ENCODE measurements at regions not wholly inside any gene's neighbourhood (a gene's known extent, or its start where the extent isn't known, plus 50 kb on each side); places are given as distances from the start of the nearest gene placed in this dataset.

DNA sequence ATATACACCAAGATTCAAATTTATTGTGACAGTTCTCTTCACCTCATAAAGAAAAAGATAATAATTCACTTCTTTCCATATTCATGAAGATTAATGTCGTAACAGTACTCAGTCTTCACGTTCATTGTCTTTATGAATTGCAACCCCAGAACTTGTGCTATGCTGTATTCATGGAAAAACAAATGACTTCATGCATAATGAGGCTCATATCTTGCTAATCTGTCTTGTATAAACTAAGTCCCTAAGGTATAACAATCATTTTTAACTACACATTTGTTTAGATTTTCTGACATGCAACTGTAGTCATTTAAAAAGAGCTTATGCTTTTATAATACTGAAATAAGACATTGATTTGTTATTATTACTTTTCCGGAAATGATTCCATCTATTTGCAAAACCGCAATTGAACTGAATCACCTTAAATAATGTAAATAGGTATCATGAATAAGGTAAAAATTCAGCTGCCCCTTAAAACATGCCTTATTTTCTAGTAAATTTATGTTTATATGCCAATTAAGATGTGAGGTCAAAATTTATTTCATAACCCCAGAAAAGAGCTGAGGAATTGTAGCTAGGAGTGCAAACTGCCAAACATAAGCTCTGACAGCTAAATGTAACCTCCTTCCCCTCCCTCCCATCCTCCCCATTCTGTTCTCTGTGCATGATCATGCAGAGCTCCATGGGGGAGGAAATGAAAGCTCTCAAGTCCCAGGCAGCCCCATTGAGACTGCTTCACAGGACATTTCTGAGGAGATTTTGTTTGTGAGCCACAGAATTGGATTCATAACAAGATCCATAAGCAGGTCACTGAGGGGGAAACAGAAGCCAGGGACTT, 301.6 kb downstream of the ATP23 start:
- Histone ChIP-seq H3K27ac (ENCODE audit: insufficient read depth, low read length, poor library complexity, severe bottlenecking) (no peak overlapping the region), H3K4me1 (ENCODE audit: control insufficient read depth, insufficient read depth, low read length, poor library complexity, severe bottlenecking) (no peaks in the 10 kb centered on the region), H3K9me3 (ENCODE audit: control insufficient read depth in 2 of 2, low read length in 2 of 2) (no peaks in the 10 kb centered on the region), H3K4me3 (ENCODE audit: low read depth, low read length) (no peak overlapping the region), H3K36me3 (ENCODE audit: control insufficient read depth, insufficient read depth, low read length) (no peaks in the 10 kb centered on the region), H3K27me3 (ENCODE audit: control insufficient read depth, insufficient read depth, low read length) (no peaks in the 10 kb centered on the region)
- no peaks in the 10 kb centered on the region for H3K27me3 Mint-ChIP-seq
- peaks cover 0 to 6% (median 0%) of the 10 kb centered on the region in 7 donors for H3K9me3 Mint-ChIP-seq
- DNase-seq (no peak), ATAC-seq (ENCODE audit: low read depth in 2 of 2) (no peak)
- H3K4me1 Mint-ChIP-seq: no peaks in the 10 kb centered on the region
- H3K36me3 Mint-ChIP-seq: no peaks in the 10 kb centered on the region
- no peak overlapping the region for H3K27ac Mint-ChIP-seq
- H3K4me3 Mint-ChIP-seq: no peak overlapping the region

DNA sequence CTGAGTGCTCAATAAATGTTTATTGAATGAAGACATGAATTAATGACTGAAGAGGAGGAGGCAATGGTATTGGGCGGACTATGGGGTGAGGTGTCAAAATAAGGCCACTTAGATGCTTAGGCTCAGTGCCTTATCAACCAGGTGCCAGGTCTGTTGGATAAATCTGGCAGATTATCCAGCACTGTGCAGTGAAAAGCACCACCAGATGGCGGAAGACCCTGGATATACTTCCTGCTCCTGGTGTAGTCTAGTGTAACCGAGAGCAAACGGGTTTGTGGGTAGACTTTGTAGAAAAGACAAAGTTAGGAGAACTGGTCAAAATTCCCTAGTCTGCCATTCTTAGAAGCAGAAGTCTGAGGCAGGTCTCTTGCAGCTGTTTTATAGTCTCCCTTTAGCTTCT, 306.3 kb downstream of the ATP23 start:
- no peak overlapping the region for H3K27ac Mint-ChIP-seq
- H3K36me3 Mint-ChIP-seq: no peaks in the 10 kb centered on the region
- Histone ChIP-seq H3K9me3 (ENCODE audit: control insufficient read depth in 2 of 2, low read length in 2 of 2) (no peaks in the 10 kb centered on the region), H3K4me3 (ENCODE audit: low read depth, low read length) (no peak overlapping the region), H3K36me3 (ENCODE audit: control insufficient read depth, insufficient read depth, low read length) (no peaks in the 10 kb centered on the region), H3K27me3 (ENCODE audit: control insufficient read depth, insufficient read depth, low read length) (no peaks in the 10 kb centered on the region), H3K4me1 (ENCODE audit: control insufficient read depth, insufficient read depth, low read length, poor library complexity, severe bottlenecking) (no peaks in the 10 kb centered on the region), H3K27ac (ENCODE audit: insufficient read depth, low read length, poor library complexity, severe bottlenecking) (no peak overlapping the region)
- no peak overlapping the region for H3K4me3 Mint-ChIP-seq
- ATAC-seq (ENCODE audit: low read depth in 2 of 2): no peak
- peaks cover 0 to 1% (median 0%) of the 10 kb centered on the region in 7 donors for H3K9me3 Mint-ChIP-seq
- no peaks in the 10 kb centered on the region for H3K27me3 Mint-ChIP-seq
- no peak for DNase-seq
- no peaks in the 10 kb centered on the region for H3K4me1 Mint-ChIP-seq

DNA sequence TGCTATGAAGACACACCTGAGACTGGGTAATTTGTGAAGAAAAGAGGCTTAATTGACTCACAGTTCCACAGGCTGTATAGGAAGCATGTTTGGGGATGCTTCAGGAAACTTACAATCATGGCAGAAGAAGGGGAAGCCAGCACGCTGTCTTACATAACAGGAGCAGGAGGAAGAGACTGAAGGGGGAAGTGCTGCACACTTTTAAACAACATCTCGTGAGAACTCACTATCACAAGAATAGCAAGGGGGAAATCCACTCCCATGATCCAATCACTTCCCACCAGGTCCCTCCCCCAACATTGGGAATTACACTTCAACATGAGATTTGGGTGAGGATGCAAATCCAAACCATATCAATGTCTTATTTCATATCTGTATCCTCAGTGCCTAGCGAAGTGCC, 307.2 kb downstream of the ATP23 start:
- no peaks in the 10 kb centered on the region for H3K36me3 Mint-ChIP-seq
- no peak overlapping the region for H3K4me3 Mint-ChIP-seq
- H3K9me3 ChIP-seq (ENCODE audit: control insufficient read depth in 2 of 2, low read length in 2 of 2): no peaks in the 10 kb centered on the region

DNA sequence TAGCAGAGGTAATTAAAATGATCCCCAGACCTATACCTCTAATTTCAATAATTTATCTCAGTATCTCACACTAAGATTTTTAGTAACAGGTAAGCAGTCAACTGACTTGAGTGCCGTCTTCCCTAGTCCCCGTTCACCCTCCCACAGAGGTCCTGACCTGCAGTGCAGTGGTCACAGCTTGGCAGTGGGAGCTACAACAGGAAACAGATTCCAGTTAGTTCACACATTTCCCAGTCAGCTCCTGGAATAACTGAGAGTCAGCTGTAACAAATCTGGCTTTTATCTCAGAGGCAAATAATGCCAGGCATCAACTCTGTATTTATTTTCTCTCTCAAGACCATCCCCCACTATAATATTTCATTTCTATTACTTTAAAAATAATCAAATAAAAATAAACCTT, 308.2 kb downstream of the ATP23 start:
- ATAC-seq (ENCODE audit: low read depth in 2 of 2): no peak

More for the DNA sequence above, 307.2 kb downstream of the ATP23 start:
- DNase-seq (no peak), ATAC-seq (ENCODE audit: low read depth in 2 of 2) (no peak)
- Histone ChIP-seq H3K4me1 (ENCODE audit: control insufficient read depth, insufficient read depth, low read length, poor library complexity, severe bottlenecking) (no peaks in the 10 kb centered on the region), H3K27ac (ENCODE audit: insufficient read depth, low read length, poor library complexity, severe bottlenecking) (no peak overlapping the region), H3K36me3 (ENCODE audit: control insufficient read depth, insufficient read depth, low read length) (no peaks in the 10 kb centered on the region), H3K27me3 (ENCODE audit: control insufficient read depth, insufficient read depth, low read length) (no peaks in the 10 kb centered on the region), H3K4me3 (ENCODE audit: low read depth, low read length) (no peak overlapping the region)
- Mint-ChIP-seq H3K27me3 (no peaks in the 10 kb centered on the region), H3K4me1 (no peaks in the 10 kb centered on the region), H3K27ac (no peak overlapping the region), H3K9me3 (peaks cover 0 to 2% (median 0%) of the 10 kb centered on the region in 7 donors)

DNA sequence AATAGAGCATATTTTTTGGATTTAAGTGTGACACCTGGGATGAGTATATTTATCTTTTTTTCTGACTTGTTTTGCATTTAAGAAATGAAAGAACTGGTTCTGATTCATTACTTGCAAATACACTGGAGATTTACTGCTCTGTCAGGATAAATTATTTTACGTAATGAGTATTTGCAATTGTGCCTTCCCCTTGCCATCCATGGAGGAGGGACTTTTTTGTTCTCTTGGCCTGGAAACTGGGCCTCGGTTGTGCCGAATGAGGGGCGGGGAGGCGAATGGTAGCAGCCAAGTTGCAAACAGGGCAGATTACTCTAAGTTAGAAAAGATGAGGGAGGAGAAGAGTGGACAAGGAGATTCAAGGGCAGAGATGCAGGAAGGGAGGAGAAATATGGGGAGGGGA, 308.7 kb downstream of the ATP23 start:
- H3K9me3 Mint-ChIP-seq: peaks cover 0 to 2% (median 0%) of the 10 kb centered on the region in 7 donors
- DNase-seq: no peak
- Histone ChIP-seq H3K9me3 (ENCODE audit: control insufficient read depth in 2 of 2, low read length in 2 of 2) (no peaks in the 10 kb centered on the region), H3K4me3 (ENCODE audit: low read depth, low read length) (no peak overlapping the region), H3K4me1 (ENCODE audit: control insufficient read depth, insufficient read depth, low read length, poor library complexity, severe bottlenecking) (no peaks in the 10 kb centered on the region), H3K27ac (ENCODE audit: insufficient read depth, low read length, poor library complexity, severe bottlenecking) (no peak overlapping the region), H3K27me3 (ENCODE audit: control insufficient read depth, insufficient read depth, low read length) (no peaks in the 10 kb centered on the region), H3K36me3 (ENCODE audit: control insufficient read depth, insufficient read depth, low read length) (no peaks in the 10 kb centered on the region)
- H3K27me3 Mint-ChIP-seq: no peaks in the 10 kb centered on the region
- no peak for ATAC-seq (ENCODE audit: low read depth in 2 of 2)
- no peak overlapping the region for H3K27ac Mint-ChIP-seq
- H3K4me1 Mint-ChIP-seq: no peaks in the 10 kb centered on the region
- H3K36me3 Mint-ChIP-seq: no peaks in the 10 kb centered on the region
- H3K4me3 Mint-ChIP-seq: no peak overlapping the region

More for the DNA sequence above, 308.2 kb downstream of the ATP23 start:
- no peak overlapping the region for H3K27ac ChIP-seq (ENCODE audit: insufficient read depth, low read length, poor library complexity, severe bottlenecking)
- Mint-ChIP-seq H3K4me1 (no peaks in the 10 kb centered on the region), H3K4me3 (no peak overlapping the region), H3K27ac (no peak overlapping the region), H3K27me3 (no peaks in the 10 kb centered on the region), H3K9me3 (peaks cover 0 to 2% (median 0%) of the 10 kb centered on the region in 7 donors), H3K36me3 (no peaks in the 10 kb centered on the region)
- H3K36me3 ChIP-seq (ENCODE audit: control insufficient read depth, insufficient read depth, low read length): no peaks in the 10 kb centered on the region
- no peak for DNase-seq
- H3K27me3 ChIP-seq (ENCODE audit: control insufficient read depth, insufficient read depth, low read length): no peaks in the 10 kb centered on the region
- no peaks in the 10 kb centered on the region for H3K4me1 ChIP-seq (ENCODE audit: control insufficient read depth, insufficient read depth, low read length, poor library complexity, severe bottlenecking)
- H3K4me3 ChIP-seq (ENCODE audit: low read depth, low read length): no peak overlapping the region
- H3K9me3 ChIP-seq (ENCODE audit: control insufficient read depth in 2 of 2, low read length in 2 of 2): no peaks in the 10 kb centered on the region

DNA sequence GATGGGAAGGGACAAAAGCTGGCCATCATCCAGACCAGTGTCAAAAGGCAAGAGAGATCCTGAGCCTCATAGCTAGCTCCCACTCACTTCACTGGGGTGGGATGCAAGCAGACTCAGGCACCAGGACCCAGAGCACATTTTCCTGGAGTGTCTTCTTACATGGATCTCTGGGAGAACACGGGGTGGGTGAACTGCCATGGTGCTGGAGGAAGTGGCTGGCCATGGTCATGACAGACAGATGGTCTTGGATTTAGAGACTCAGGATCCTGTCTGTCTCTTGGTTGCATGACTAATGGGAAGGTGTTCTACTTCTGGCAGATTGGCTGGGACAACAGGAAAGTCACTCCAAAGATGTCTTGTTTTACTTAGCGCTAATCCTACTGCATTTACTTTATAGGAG, 311.5 kb downstream of the ATP23 start:
- Mint-ChIP-seq H3K9me3 (peaks cover 0 to 3% (median 0%) of the 10 kb centered on the region in 7 donors), H3K27ac (no peak overlapping the region), H3K36me3 (no peaks in the 10 kb centered on the region), H3K4me3 (no peak overlapping the region), H3K4me1 (no peaks in the 10 kb centered on the region), H3K27me3 (no peaks in the 10 kb centered on the region)
- no peak overlapping the region for H3K4me3 ChIP-seq (ENCODE audit: low read depth, low read length)
- no peaks in the 10 kb centered on the region for H3K4me1 ChIP-seq (ENCODE audit: control insufficient read depth, insufficient read depth, low read length, poor library complexity, severe bottlenecking)
- no peaks in the 10 kb centered on the region for H3K36me3 ChIP-seq (ENCODE audit: control insufficient read depth, insufficient read depth, low read length)
- H3K9me3 ChIP-seq (ENCODE audit: control insufficient read depth in 2 of 2, low read length in 2 of 2): no peaks in the 10 kb centered on the region
- ATAC-seq (ENCODE audit: low read depth in 2 of 2) (no peak), DNase-seq (no peak)
- H3K27ac ChIP-seq (ENCODE audit: insufficient read depth, low read length, poor library complexity, severe bottlenecking): no peak overlapping the region
- no peaks in the 10 kb centered on the region for H3K27me3 ChIP-seq (ENCODE audit: control insufficient read depth, insufficient read depth, low read length)

DNA sequence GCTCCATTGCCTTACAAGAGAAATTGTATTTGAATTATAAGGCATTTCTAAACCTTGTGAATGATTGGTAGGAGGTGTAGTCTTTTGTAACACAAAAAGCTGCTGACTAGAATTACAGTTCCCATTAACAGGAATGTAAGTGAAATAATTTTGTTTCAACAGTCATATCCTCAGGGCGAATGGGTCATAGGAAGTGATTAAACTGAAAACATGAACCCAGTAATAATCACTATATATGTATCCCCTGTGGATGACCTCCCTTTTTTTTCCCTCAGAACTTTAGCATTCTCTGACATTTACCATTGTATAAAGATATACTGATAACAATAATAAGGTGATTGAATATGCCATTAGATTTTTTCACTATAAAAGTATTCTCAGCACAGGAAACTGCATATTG, 312.3 kb downstream of the ATP23 start:
- H3K4me1 Mint-ChIP-seq: no peaks in the 10 kb centered on the region

DNA sequence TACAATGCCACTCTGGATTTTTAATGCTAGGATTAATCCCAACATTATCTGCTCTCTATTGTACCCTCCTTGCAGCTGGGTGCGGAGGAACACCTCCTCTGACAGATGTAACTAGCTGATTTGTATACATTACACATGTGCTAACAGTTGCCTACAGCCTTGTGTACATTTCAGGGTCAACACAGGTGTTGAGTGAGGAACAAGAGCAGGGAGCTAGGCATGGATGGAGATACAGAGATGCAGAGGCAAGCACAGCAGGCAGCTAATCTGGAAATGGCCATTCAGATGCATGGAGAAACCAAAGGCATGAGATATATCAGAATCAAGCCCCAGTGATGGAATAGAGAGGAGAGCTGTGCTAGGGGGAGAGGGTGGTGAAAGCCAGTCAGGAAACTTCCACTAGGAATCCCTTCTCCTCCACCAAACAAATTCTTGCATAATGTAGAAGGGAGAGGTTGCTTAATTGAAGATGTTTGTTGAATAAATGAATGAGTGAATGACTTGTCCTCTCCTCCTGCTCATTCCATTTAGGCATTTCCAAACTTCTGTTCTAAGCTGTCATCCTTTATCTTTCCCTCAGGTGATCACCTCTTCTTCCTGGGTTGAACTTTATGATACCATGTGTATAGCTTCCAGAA, 313.2 kb downstream of the ATP23 start:
- H3K4me3 Mint-ChIP-seq: no peak overlapping the region

More for the DNA sequence above, 312.3 kb downstream of the ATP23 start:
- Mint-ChIP-seq H3K27ac (no peak overlapping the region), H3K27me3 (no peaks in the 10 kb centered on the region), H3K4me3 (no peak overlapping the region), H3K36me3 (no peaks in the 10 kb centered on the region), H3K9me3 (peaks cover 0 to 5% (median 0%) of the 10 kb centered on the region in 7 donors)
- Histone ChIP-seq H3K9me3 (ENCODE audit: control insufficient read depth in 2 of 2, low read length in 2 of 2) (no peaks in the 10 kb centered on the region), H3K27ac (ENCODE audit: insufficient read depth, low read length, poor library complexity, severe bottlenecking) (no peak overlapping the region), H3K36me3 (ENCODE audit: control insufficient read depth, insufficient read depth, low read length) (no peaks in the 10 kb centered on the region), H3K4me1 (ENCODE audit: control insufficient read depth, insufficient read depth, low read length, poor library complexity, severe bottlenecking) (no peaks in the 10 kb centered on the region), H3K27me3 (ENCODE audit: control insufficient read depth, insufficient read depth, low read length) (no peaks in the 10 kb centered on the region), H3K4me3 (ENCODE audit: low read depth, low read length) (no peak overlapping the region)
- no peak for ATAC-seq (ENCODE audit: low read depth in 2 of 2)
- no peak for DNase-seq

More for the DNA sequence above, 313.2 kb downstream of the ATP23 start:
- Histone ChIP-seq H3K4me3 (ENCODE audit: low read depth, low read length) (no peak overlapping the region), H3K4me1 (ENCODE audit: control insufficient read depth, insufficient read depth, low read length, poor library complexity, severe bottlenecking) (no peaks in the 10 kb centered on the region), H3K9me3 (ENCODE audit: control insufficient read depth in 2 of 2, low read length in 2 of 2) (no peaks in the 10 kb centered on the region), H3K36me3 (ENCODE audit: control insufficient read depth, insufficient read depth, low read length) (no peaks in the 10 kb centered on the region), H3K27me3 (ENCODE audit: control insufficient read depth, insufficient read depth, low read length) (no peaks in the 10 kb centered on the region), H3K27ac (ENCODE audit: insufficient read depth, low read length, poor library complexity, severe bottlenecking) (no peak overlapping the region)
- no peak for ATAC-seq (ENCODE audit: low read depth in 2 of 2)
- H3K27ac Mint-ChIP-seq: no peak overlapping the region
- H3K4me1 Mint-ChIP-seq: no peaks in the 10 kb centered on the region
- H3K9me3 Mint-ChIP-seq: peaks cover 0 to 5% (median 0%) of the 10 kb centered on the region in 7 donors
- no peaks in the 10 kb centered on the region for H3K36me3 Mint-ChIP-seq
- H3K27me3 Mint-ChIP-seq: no peaks in the 10 kb centered on the region
- DNase-seq: no peak

All from CD4-positive, CD25-positive, alpha-beta regulatory T cell (primary cell).